GM19372 (cell line): ENCODE measurements at regions not wholly inside any gene's neighbourhood (a gene's known extent, or its start where the extent isn't known, plus 50 kb on each side); places are given as distances from the start of the nearest gene placed in this dataset.
"Not testable (repeated sequence)": the region's sequence is repeated elsewhere in the genome, so short reads cannot be mapped to it uniquely, and the experiment has no call there.

Experiments
- ATAC-seq: cut with Tn5 transposase; IDR thresholded peaks from one replicate; pipeline ENCODE4 v1.9.1; 2021; ENCODE audit warnings: mild to moderate bottlenecking, low read depth, moderate library complexity; ENCODE audit not compliant: unreplicated experiment

- ATAC-seq = no peak
Observed at GRCh38 chr3:106288781-106289180, 420.0 kb upstream of the CBLB start.

GRCh38 chr3:106290304-106290997 lies 421.6 kb upstream of the CBLB start:
- no peak for ATAC-seq

GRCh38 chr3:106293161-106293560 lies 424.3 kb upstream of the CBLB start:
- ATAC-seq = no peak

DNA sequence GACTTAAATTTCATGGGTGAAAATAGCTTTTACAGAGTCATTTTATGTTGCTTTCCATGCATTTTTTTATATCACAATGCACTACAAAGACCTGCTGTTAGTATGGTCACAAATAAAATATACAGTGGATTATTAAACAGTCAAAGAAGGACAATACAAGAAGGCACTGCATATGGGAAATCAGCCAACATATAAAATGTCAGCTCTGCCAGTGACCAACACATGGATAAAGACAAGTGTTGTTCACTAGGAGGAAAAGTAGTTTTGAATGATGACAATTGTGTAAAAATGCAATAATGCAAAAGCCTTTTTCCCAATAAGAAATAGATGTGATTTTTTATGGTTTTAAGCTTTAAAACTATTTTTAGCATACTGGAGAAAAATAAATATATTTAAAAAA lies 425.3 kb upstream of the CBLB start:
- ATAC-seq = no peak

DNA sequence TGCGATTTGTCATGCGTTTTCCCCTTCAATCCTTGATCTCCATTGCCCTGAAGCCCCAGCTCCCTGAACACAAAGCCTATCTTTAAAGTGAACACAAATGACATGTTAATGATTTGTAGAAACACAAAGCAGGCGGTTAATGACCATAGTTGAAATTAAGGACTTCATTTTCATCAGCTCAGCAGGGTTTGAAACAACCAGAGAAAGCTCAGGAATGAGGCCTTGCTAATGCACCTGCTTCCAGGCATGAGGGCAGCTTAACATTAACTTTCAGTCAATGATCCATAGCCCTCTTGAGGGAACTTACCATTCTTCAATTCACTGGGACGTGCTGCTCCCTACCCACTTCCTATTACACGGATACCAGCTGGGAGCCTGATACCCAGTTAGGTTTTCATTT lies 427.2 kb upstream of the CBLB start:
- ATAC-seq = no peak

- ATAC-seq = peak; percentile 41
Observed at GRCh38 chr3:106299300-106300098, 430.7 kb upstream of the CBLB start.

GRCh38 chr3:106302451-106303221 lies 433.8 kb upstream of the CBLB start:
- ATAC-seq = peak; percentile 92

DNA sequence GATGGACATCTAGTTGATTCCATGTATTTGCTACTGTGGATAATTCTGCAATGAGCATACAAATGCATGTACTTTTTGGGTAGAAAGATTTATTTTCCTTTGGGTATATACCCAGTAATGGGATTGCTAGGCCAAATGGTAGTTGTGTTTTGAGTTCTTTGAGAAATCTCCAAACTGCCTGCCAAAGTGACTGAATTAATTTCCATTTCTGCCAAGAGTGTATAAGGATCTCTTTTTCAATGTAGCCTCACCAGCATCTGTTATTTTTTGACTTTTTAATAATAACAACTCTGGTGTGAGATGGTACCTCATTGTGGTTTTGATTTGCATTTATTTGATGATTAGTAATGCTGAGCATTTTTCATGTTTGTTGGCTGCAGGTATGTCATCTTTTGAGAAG lies 435.0 kb upstream of the CBLB start:
- no peak for ATAC-seq

DNA sequence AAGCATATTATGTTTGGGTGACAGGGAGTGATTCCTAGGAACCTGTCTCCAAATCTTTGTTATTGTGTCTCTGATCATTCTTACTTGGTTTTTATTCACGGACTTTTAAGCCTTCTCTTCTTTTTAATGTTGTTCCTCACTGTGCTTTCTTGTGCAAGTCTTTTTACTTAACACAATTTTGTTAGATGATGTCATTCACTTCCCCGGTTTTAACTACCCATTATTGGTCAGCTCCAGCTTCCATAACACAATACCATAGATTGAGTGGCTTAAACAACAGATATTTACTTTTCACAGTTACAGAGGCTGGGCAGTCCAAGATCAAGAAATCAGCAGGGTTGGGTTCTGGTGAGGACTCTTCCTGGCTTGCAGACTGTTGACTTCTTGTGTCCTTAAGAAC lies 436.3 kb upstream of the CBLB start:
- no peak for ATAC-seq

- no peak for ATAC-seq
Observed at GRCh38 chr3:106305882-106306435, 437.1 kb upstream of the CBLB start.

GRCh38 chr3:106309274-106309673 lies 440.5 kb upstream of the CBLB start:
- ATAC-seq = no peak

- ATAC-seq = not testable (repeated sequence)
Observed at GRCh38 chr3:106309798-106310197, 441.0 kb upstream of the CBLB start.

GRCh38 chr3:106317141-106318055 lies 448.6 kb upstream of the CBLB start:
- no peak for ATAC-seq

GRCh38 chr3:106321438-106321837 lies 452.6 kb upstream of the CBLB start:
- ATAC-seq = not testable (repeated sequence)

DNA sequence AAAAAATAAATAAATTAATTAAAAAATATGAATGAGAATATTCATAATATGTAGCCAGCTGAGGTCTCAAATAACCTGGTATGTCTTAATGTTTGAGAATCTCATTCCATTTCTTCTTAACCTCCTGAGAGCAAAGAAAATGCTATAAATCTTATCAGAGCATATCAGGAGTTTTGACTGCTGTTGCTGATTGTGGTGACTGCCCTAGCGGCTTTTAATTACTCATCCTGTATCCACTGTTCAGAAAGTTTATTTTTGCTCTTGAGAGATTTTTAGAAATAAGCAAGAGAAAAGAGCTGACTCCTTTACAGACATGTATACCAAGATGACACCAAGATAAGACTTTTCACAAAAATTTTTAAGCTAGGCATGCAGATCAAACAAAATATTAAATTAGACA lies 454.8 kb upstream of the CBLB start:
- ATAC-seq = no peak

GRCh38 chr3:106326941-106327695 lies 458.3 kb upstream of the CBLB start:
- no peak for ATAC-seq

DNA sequence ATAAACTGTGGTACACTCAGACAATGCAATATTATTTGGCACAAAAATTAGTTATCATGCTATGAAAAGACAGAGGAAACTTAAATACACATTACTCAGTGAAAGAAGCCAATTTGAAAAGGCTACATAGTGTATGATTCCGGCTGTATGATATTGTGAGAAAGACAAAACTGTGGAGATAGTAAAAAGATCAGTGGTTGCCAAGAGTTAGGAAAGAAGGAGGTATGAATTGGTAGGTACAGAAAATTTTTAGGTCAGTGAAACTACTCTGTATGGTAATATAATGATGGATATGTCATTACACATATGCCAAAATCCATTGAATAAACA lies 458.8 kb upstream of the CBLB start:
- ATAC-seq = no peak

GRCh38 chr3:106328224-106328623 lies 459.4 kb upstream of the CBLB start:
- ATAC-seq = no peak

DNA sequence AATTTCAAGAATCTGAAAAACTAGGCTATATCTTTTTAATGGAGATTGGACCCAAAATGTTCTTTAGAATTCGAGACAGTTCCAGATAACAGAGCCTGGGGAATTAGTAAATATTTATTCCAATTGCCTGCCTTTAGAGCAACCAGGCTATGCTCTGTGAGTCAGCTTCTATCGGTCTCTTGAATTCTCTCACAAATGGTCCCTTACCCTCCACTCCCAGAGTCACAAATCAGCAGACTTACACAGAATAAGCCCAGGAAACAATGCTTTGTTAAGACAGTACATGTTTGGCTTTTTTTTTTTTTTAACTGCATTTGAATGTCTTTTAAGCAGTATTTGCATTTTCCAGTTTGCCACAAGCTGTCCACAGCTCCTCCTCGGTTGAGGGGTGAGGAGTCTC lies 460.7 kb upstream of the CBLB start:
- ATAC-seq = no peak
